Fibroblast of lung (primary cell): ENCODE measurements at regions not wholly inside any gene's neighbourhood (a gene's known extent, or its start where the extent isn't known, plus 50 kb on each side); places are given as distances from the start of the nearest gene placed in this dataset.

Source experiments
- EZH2 ChIP-seq: IDR thresholded peaks from 2 replicates; pipeline ENCODE4 v1.5.1; 2012; ENCODE audit warnings: low read length, control low read depth, mild to moderate bottlenecking; ENCODE audit errors: missing control alignments
- TF ChIP-seq, protein P1 (sequence below), 2 donors: IDR thresholded peaks in 1 of 2; conservative IDR thresholded peaks in 1 of 2; 1 replicate in 1 of 2; 2 replicates in 1 of 2; pipeline ENCODE4 v1.5.1; 2011 to 2012; ENCODE audit warnings: low read length in 2 of 2, control low read depth in 1 of 2, inconsistent platforms in 1 of 2, low read depth in 1 of 2, mild to moderate bottlenecking in 1 of 2

- TF ChIP-seq, protein P1, sequence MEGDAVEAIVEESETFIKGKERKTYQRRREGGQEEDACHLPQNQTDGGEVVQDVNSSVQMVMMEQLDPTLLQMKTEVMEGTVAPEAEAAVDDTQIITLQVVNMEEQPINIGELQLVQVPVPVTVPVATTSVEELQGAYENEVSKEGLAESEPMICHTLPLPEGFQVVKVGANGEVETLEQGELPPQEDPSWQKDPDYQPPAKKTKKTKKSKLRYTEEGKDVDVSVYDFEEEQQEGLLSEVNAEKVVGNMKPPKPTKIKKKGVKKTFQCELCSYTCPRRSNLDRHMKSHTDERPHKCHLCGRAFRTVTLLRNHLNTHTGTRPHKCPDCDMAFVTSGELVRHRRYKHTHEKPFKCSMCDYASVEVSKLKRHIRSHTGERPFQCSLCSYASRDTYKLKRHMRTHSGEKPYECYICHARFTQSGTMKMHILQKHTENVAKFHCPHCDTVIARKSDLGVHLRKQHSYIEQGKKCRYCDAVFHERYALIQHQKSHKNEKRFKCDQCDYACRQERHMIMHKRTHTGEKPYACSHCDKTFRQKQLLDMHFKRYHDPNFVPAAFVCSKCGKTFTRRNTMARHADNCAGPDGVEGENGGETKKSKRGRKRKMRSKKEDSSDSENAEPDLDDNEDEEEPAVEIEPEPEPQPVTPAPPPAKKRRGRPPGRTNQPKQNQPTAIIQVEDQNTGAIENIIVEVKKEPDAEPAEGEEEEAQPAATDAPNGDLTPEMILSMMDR (conservative IDR thresholded peaks at IDR 0.05 in 1 of 2, IDR thresholded peaks at IDR 0.05 in 1 of 2; ENCODE audit: low read depth in 1 of 2, low read length in 2 of 2), result no peak
- no peak for TF ChIP-seq EZH2
Measured at GRCh38 chr2:70024284-70024683, 62.9 kb upstream of the ASPRV1 start.
